GM10266 (cell line): ENCODE measurements at regions not wholly inside any gene's neighbourhood (a gene's known extent, or its start where the extent isn't known, plus 50 kb on each side); places are given as distances from the start of the nearest gene placed in this dataset.

Experiments
- DNase-seq: peaks from one replicate; pipeline ENCODE4 v3.0.0; 2012; ENCODE audit errors: extremely low spot score
- CTCF ChIP-seq: IDR thresholded peaks from 2 replicates; pipeline ENCODE4 v1.5.1; 2012; ENCODE audit warnings: mild to moderate bottlenecking, low read depth; ENCODE audit not compliant: control insufficient read depth, insufficient read depth; ENCODE audit errors: missing control alignments

- DNase-seq = no peak
Measured at GRCh38 chr18:73594749-73595148, 552.9 kb downstream of the FBXO15 start.

GRCh38 chr18:73593207-73593606 is 554.4 kb downstream of the FBXO15 start:
- no peak for DNase-seq
- TF ChIP-seq CTCF = no peak

More at GRCh38 chr18:73594749-73595148, 552.9 kb downstream of the FBXO15 start:
- no peak for TF ChIP-seq CTCF

- DNase-seq = no peak
- no peak for TF ChIP-seq CTCF
Measured at GRCh38 chr18:73590950-73591349, 556.7 kb downstream of the FBXO15 start.

GRCh38 chr18:73579698-73580097 is 567.9 kb downstream of the FBXO15 start:
- TF ChIP-seq CTCF = no peak
- DNase-seq = no peak

GRCh38 chr18:73577365-73577764 is 570.3 kb downstream of the FBXO15 start:
- DNase-seq = no peak
- no peak for TF ChIP-seq CTCF

- DNase-seq = no peak
- no peak for TF ChIP-seq CTCF
Measured at GRCh38 chr18:73563901-73564472, 583.6 kb downstream of the FBXO15 start.

- no peak for TF ChIP-seq CTCF
- no peak for DNase-seq
Measured at GRCh38 chr18:73563345-73563744, 584.3 kb downstream of the FBXO15 start.
